ENCODE measurements at regions not wholly inside any gene's neighbourhood (a gene's known extent, or its start where the extent isn't known, plus 50 kb on each side); places are given as distances from the start of the nearest gene placed in this dataset.

DNA sequence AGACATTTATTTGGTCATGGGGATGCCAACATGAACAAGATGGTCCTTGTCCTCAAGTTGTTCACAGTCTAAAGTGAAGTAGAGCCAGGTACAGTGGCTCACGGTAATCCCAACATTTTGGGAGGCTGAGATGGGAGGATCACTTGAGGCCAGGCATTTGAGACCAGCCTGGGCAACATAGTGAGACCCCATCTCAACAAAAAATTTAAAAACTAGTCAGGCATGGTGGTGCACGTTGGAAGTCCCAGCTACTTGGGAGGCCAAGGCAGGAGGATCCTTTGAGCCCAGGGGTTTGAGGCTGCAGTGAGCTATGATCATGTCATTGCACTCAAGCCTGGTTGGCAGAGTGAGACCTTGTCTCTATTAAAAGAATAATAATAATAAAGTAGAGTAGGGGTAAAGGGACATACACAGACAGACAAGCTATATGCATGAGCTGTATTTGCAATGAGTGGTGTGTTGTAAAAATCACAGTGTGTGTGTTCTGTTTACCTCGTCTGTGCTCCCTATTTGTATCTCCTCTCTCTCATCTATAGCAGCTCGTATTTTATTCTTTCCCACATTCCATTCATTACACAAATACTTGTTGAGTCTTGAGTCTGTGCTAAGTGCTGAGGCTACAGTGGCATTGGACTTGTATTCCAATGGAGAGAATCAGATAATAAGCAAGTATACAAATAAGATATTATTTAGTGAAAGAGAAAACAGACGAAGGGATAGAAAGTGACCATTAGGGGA, 73.9 kb upstream of the DHX40 start (continued):
- no peak for TF ChIP-seq PAX8 (IDR thresholded peaks at IDR 0.05)
- TF ChIP-seq, protein P1, sequence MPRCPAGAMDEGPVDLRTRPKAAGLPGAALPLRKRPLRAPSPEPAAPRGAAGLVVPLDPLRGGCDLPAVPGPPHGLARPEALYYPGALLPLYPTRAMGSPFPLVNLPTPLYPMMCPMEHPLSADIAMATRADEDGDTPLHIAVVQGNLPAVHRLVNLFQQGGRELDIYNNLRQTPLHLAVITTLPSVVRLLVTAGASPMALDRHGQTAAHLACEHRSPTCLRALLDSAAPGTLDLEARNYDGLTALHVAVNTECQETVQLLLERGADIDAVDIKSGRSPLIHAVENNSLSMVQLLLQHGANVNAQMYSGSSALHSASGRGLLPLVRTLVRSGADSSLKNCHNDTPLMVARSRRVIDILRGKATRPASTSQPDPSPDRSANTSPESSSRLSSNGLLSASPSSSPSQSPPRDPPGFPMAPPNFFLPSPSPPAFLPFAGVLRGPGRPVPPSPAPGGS (IDR thresholded peaks at IDR 0.05; ENCODE audit: borderline replicate concordance, insufficient read depth, low read depth, low read length, poor library complexity, severe bottlenecking), result no peak
- TF ChIP-seq RCOR1 (conservative IDR thresholded peaks at IDR 0.05; ENCODE audit: low read depth, low read length), result no peak
- TF ChIP-seq CBFB (IDR thresholded peaks at IDR 0.05; ENCODE audit: low read depth), result no peak
- TF ChIP-seq, protein P2, sequence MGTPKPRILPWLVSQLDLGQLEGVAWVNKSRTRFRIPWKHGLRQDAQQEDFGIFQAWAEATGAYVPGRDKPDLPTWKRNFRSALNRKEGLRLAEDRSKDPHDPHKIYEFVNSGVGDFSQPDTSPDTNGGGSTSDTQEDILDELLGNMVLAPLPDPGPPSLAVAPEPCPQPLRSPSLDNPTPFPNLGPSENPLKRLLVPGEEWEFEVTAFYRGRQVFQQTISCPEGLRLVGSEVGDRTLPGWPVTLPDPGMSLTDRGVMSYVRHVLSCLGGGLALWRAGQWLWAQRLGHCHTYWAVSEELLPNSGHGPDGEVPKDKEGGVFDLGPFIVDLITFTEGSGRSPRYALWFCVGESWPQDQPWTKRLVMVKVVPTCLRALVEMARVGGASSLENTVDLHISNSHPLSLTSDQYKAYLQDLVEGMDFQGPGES (IDR thresholded peaks at IDR 0.05), result no peak

DNA sequence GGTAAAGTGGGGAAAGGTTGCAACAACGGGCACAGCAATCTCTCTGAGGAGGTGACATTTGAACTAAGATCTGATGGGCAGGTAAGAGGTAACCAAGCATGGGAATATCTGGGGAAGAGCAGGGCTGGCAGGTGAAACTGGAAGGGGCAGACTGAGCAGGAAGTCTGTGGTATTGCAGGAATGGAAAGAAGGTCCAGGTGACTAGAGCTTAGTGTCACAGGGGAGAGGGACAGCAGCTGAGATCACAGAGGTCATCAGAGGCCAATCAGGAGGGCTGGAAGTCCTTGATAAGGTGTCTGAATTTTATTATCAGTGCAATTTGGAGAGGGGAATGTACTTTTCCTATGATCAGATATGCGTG, 73.3 kb upstream of the DHX40 start:
- ATAC-seq (no peak), FAIRE-seq (no peak)
- TF ChIP-seq SIN3A (IDR thresholded peaks at IDR 0.05; ENCODE audit: low read depth, low read length), result no peak
- no peak for TF ChIP-seq MEF2B (IDR thresholded peaks at IDR 0.05; ENCODE audit: partially characterized antibody, poor library complexity, severe bottlenecking)
- no peak for TF ChIP-seq ZBED1 (IDR thresholded peaks at IDR 0.05; ENCODE audit: borderline replicate concordance)
- no peak for TF ChIP-seq CBFB (IDR thresholded peaks at IDR 0.05; ENCODE audit: low read depth)
- TF ChIP-seq JUND (IDR thresholded peaks at IDR 0.05; ENCODE audit: low read depth, low read length), result no peak
- no peak for TF ChIP-seq CBX3 (IDR thresholded peaks at IDR 0.05; ENCODE audit: borderline replicate concordance, low read depth)
- no peak for TF ChIP-seq HDAC6 (IDR thresholded peaks at IDR 0.05; ENCODE audit: unreplicated experiment)
- TF ChIP-seq EP300 (IDR thresholded peaks at IDR 0.05; ENCODE audit: borderline replicate concordance in 1 of 2, control insufficient read depth in 1 of 2, low read depth in 2 of 2, low read length in 2 of 2), result no peak
- no peak for TF ChIP-seq DPF2 (IDR thresholded peaks at IDR 0.05)
- TF ChIP-seq, protein P3, sequence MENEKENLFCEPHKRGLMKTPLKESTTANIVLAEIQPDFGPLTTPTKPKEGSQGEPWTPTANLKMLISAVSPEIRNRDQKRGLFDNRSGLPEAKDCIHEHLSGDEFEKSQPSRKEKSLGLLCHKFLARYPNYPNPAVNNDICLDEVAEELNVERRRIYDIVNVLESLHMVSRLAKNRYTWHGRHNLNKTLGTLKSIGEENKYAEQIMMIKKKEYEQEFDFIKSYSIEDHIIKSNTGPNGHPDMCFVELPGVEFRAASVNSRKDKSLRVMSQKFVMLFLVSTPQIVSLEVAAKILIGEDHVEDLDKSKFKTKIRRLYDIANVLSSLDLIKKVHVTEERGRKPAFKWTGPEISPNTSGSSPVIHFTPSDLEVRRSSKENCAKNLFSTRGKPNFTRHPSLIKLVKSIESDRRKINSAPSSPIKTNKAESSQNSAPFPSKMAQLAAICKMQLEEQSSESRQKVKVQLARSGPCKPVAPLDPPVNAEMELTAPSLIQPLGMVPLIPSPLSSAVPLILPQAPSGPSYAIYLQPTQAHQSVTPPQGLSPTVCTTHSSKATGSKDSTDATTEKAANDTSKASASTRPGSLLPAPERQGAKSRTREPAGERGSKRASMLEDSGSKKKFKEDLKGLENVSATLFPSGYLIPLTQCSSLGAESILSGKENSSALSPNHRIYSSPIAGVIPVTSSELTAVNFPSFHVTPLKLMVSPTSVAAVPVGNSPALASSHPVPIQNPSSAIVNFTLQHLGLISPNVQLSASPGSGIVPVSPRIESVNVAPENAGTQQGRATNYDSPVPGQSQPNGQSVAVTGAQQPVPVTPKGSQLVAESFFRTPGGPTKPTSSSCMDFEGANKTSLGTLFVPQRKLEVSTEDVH (IDR thresholded peaks at IDR 0.05; ENCODE audit: low read depth, partially characterized antibody), result no peak

More for the DNA sequence above, 73.3 kb upstream of the DHX40 start:
- ChIA-PET POLR2A (no interaction called here), SMC1A (ENCODE audit: uncharacterized antibody, unreplicated experiment) (no interaction called here), CTCF (interaction anchor here (0.7 kb wide), 1 partner anchor 50 kb away, joined by 3 read pairs; no protein-coding TSS in a partner anchor), RAD21 (ENCODE audit: unreplicated experiment) (no interaction called here)
- intact Hi-C loops (cut with micrococcal nuclease; ENCODE audit: unreplicated experiment), result no loop called here
- BruUV-seq (replicated peaks), result no TSS peak
- Histone ChIP-seq H4K20me1 (ENCODE audit: control insufficient read depth, insufficient read depth) (no peaks in the 10 kb centered on the region), H3K4me3 (no peak overlapping the region), H2AFZ (ENCODE audit: control insufficient read depth, low read depth, low read length) (no peak overlapping the region), H3K79me2 (ENCODE audit: control insufficient read depth, insufficient read depth, low read length) (no peaks in the 10 kb centered on the region), H3K9ac (ENCODE audit: control insufficient read depth, insufficient read depth, low read length) (no peak overlapping the region), H3K4me2 (ENCODE audit: control insufficient read depth, insufficient read depth) (no peak overlapping the region), H3K27me3 (replicated peaks in 1 of 2; ENCODE audit: control insufficient read depth in 2 of 2, insufficient read depth in 2 of 2, low read length in 1 of 2) (no peaks in the 10 kb centered on the region), H3K36me3 (ENCODE audit: control insufficient read depth in 2 of 2, insufficient read depth in 2 of 2, low read length in 1 of 2) (no peaks in the 10 kb centered on the region), H3K4me1 (ENCODE audit: control insufficient read depth, insufficient read depth, low read length) (no peaks in the 10 kb centered on the region), H3K27ac (ENCODE audit: control insufficient read depth, insufficient read depth) (no peak overlapping the region), H3K9me3 (replicated peaks; ENCODE audit: control insufficient read depth, insufficient read depth, low read length) (no peaks in the 10 kb centered on the region)
- DNase-seq (ENCODE audit: low read depth, low spot score), result no peak
- 27% methylated on average over 2 of the region's 2 CpGs for WGBS (ENCODE audit: insufficient coverage, insufficient replicate concordance, low lambda C conversion rate, missing lambda C conversion rate)
- in situ Hi-C loops (cut with MboI), result no loop called here
